IMR-90 (cell line): ENCODE measurements at regions not wholly inside any gene's neighbourhood (a gene's known extent, or its start where the extent isn't known, plus 50 kb on each side); places are given as distances from the start of the nearest gene placed in this dataset.

Experiments used
- ATAC-seq: fragments of 200-7000 bp; cut with Tn5 transposase; 2 replicates; pipeline ENCODE4 v1.9.1; 2020; ENCODE audit warnings: low read depth, mild to moderate bottlenecking, moderate library complexity
- BruUV-seq: library from RNA; stranded (reverse); fragments of 400-500 nt; replicated peaks from 2 replicates; lab custom pipeline; 2021; lab: Mats Ljungman, UMichigan
- CTCF ChIA-PET: fragments of 300-600 bp; formaldehyde crosslinking; extraction: SDS; loops from one replicate; lab custom pipeline; 2021; ENCODE audit warnings: antibody characterized with exemption; lab: Yijun Ruan, JAX
- POLR2A ChIA-PET: fragments of 300-600 bp; sonication (Branson Sonifier 250); formaldehyde crosslinking; loops from one replicate; lab custom pipeline; 2022; ENCODE audit warnings: antibody characterized with exemption; ENCODE audit not compliant: unreplicated experiment; lab: Charles Lee
- DNase-seq: peaks from one replicate; pipeline ENCODE4 v3.0.0; 2013
- H2AFZ ChIP-seq: replicated peaks from 2 replicates; pipeline ENCODE3; 2013; ENCODE audit warnings: low read length, mild to moderate bottlenecking; ENCODE audit not compliant: poor library complexity
- H2AK5ac ChIP-seq: 2 replicates; pipeline ENCODE4 v1.6.1; 2013; ENCODE audit warnings: low read depth, low read length, inconsistent platforms
- H2AK9ac ChIP-seq: replicated peaks from 2 replicates; pipeline ENCODE3; 2013; ENCODE audit warnings: mild to moderate bottlenecking, low read depth, low read length, moderate library complexity; ENCODE audit not compliant: poor library complexity
- H2BK120ac ChIP-seq: 2 replicates; pipeline ENCODE4 v1.6.1; 2013; ENCODE audit warnings: low read depth, low read length, inconsistent platforms
- H2BK15ac ChIP-seq: 3 replicates; pipeline ENCODE4 v1.6.1; 2013; ENCODE audit warnings: low read depth, low read length, inconsistent platforms
- H2BK20ac ChIP-seq: 2 replicates; pipeline ENCODE4 v1.6.1; 2013; ENCODE audit warnings: low read depth, mild to moderate bottlenecking, inconsistent platforms, low read length, moderate library complexity
- H2BK5ac ChIP-seq: 2 replicates; pipeline ENCODE4 v1.6.1; 2013; ENCODE audit warnings: mild to moderate bottlenecking, low read depth, low read length, inconsistent platforms; ENCODE audit not compliant: poor library complexity, severe bottlenecking
- H3K14ac ChIP-seq: replicated peaks from 2 replicates; pipeline ENCODE4 v1.6.1; 2013; ENCODE audit warnings: low read depth, low read length, inconsistent platforms
- H3K18ac ChIP-seq: 2 replicates; pipeline ENCODE4 v1.6.1; 2013; ENCODE audit warnings: low read depth, low read length, control low read depth
- H3K23ac ChIP-seq: 2 replicates; pipeline ENCODE4 v1.6.1; 2013; ENCODE audit warnings: low read depth, low read length, inconsistent platforms
- H3K27ac ChIP-seq: 2 replicates; pipeline ENCODE4 v1.5.1; 2013; ENCODE audit warnings: mild to moderate bottlenecking, control low read depth, low read length; ENCODE audit not compliant: insufficient read depth
- H3K27me3 ChIP-seq: 2 replicates; pipeline ENCODE4 v1.6.1; 2013; ENCODE audit warnings: low read length; ENCODE audit not compliant: control insufficient read depth, insufficient read depth
- H3K36me3 ChIP-seq: 2 replicates; pipeline ENCODE4 v1.6.1; 2013; ENCODE audit warnings: low read length, mixed read lengths; ENCODE audit not compliant: control insufficient read depth, insufficient read depth
- H3K4ac ChIP-seq: 2 replicates; pipeline ENCODE4 v1.6.1; 2013; ENCODE audit warnings: low read depth, low read length, inconsistent platforms
- H3K4me1 ChIP-seq: 2 replicates; pipeline ENCODE4 v1.6.1; 2013; ENCODE audit warnings: low read length, mixed read lengths; ENCODE audit not compliant: control insufficient read depth, insufficient read depth
- H3K4me2 ChIP-seq: 2 replicates; pipeline ENCODE4 v1.6.1; 2013; ENCODE audit warnings: low read depth, mild to moderate bottlenecking, control low read depth, low read length, moderate library complexity
- H3K4me3 ChIP-seq: 2 replicates; pipeline ENCODE4 v1.5.1; 2013; ENCODE audit warnings: low read depth, mild to moderate bottlenecking, control low read depth, low read length, moderate library complexity; ENCODE audit not compliant: insufficient read depth
- H3K56ac ChIP-seq: 2 replicates; pipeline ENCODE4 v1.6.1; 2013; ENCODE audit warnings: low read length, inconsistent platforms; ENCODE audit not compliant: insufficient read depth; ENCODE audit errors: extremely low read depth
- H3K79me1 ChIP-seq, 2 experiments: 2 replicates each; pipeline ENCODE4 v1.6.1; 2013; ENCODE audit warnings: low read length in 2 of 2, inconsistent platforms in 1 of 2, low read depth in 1 of 2
- H3K9ac ChIP-seq: 2 replicates; pipeline ENCODE4 v1.6.1; 2013; ENCODE audit warnings: low read depth, low read length, control low read depth
- H3K9me1 ChIP-seq: 2 replicates; pipeline ENCODE4 v1.6.1; 2013; ENCODE audit warnings: low read length, inconsistent platforms; ENCODE audit not compliant: insufficient read depth
- H3K9me3 ChIP-seq: 2 replicates; pipeline ENCODE4 v1.6.1; 2013; ENCODE audit warnings: low read length; ENCODE audit not compliant: control insufficient read depth, insufficient read depth
- H4K20me1 ChIP-seq: 2 replicates; pipeline ENCODE4 v1.6.1; 2013; ENCODE audit warnings: low read length, inconsistent platforms; ENCODE audit not compliant: insufficient read depth
- H4K5ac ChIP-seq: 2 replicates; pipeline ENCODE4 v1.6.1; 2013; ENCODE audit warnings: mild to moderate bottlenecking, low read depth, low read length, control low read depth
- H4K8ac ChIP-seq, 2 experiments: 2 replicates each; pipeline ENCODE4 v1.6.1; 2013; ENCODE audit warnings: low read depth in 2 of 2, low read length in 2 of 2, control low read depth in 1 of 2, inconsistent platforms in 1 of 2
- H4K91ac ChIP-seq: 2 replicates; pipeline ENCODE4 v1.6.1; 2013; ENCODE audit warnings: low read depth, low read length, inconsistent platforms; ENCODE audit not compliant: insufficient read depth
- CEBPB ChIP-seq: IDR thresholded peaks from 2 replicates; pipeline ENCODE4 v1.6.1; 2012; ENCODE audit warnings: low read depth, low read length, improper control_type of control experiment
- CTCF ChIP-seq: conservative IDR thresholded peaks from 2 replicates; pipeline ENCODE4 v1.5.1; 2012; ENCODE audit warnings: mild to moderate bottlenecking, low read depth, low read length, improper control_type of control experiment
- MAFK ChIP-seq: IDR thresholded peaks from 2 replicates; pipeline ENCODE4 v1.6.1; 2012; ENCODE audit warnings: low read depth, low read length, improper control_type of control experiment
- MXI1 ChIP-seq: IDR thresholded peaks from 2 replicates; pipeline ENCODE4 v1.6.1; 2012; ENCODE audit warnings: low read depth, mild to moderate bottlenecking, low read length, moderate library complexity, borderline replicate concordance
- RCOR1 ChIP-seq: IDR thresholded peaks from 2 replicates; pipeline ENCODE4 v1.6.1; 2012; ENCODE audit warnings: mild to moderate bottlenecking, low read length, improper control_type of control experiment; ENCODE audit not compliant: insufficient replicate concordance
- dilution Hi-C: fragments of 300-500 bp; cut with HindIII; formaldehyde crosslinking; loops from one replicate; pipeline ENCODE4 v1.14.3; 2018; ENCODE audit warnings: low sequenced_read_pairs; ENCODE audit not compliant: unreplicated experiment
- in situ Hi-C: fragments of 300-500 bp; cut with MboI; formaldehyde crosslinking; loops from 3 replicates; pipeline ENCODE4 v1.14.3; 2019; ENCODE audit warnings: low sequenced_read_pairs, inconsistent platforms, mixed read lengths
- intact Hi-C: fragments of 100-400 bp; cut with micrococcal nuclease; formaldehyde crosslinking; loops from 2 replicates; pipeline ENCODE4 v1.10.0; 2022

DNA sequence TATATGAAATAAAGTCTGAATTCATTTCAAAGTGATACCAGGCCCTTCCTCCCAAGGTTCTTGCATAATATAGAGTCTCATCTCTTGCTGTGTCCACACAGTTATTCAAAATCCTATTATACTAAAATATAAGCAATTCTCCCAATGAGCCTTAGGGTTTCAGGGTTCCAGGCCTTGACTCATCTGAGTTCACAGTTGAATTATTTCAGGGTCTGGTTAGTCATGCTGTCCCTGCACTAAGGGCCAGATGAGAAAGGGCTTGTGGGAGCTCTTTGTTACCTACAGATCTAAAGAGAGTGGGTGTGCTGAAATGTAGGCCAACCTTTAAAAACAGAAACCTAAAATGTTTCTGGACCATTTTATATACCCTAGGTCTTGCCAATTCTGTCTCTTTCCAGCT lies 337.5 kb upstream of the LRRC7 start:
- TF ChIP-seq CTCF, result no peak
- TF ChIP-seq MAFK, result no peak
- no peak for TF ChIP-seq CEBPB
- no peak for TF ChIP-seq RCOR1
- no peak for TF ChIP-seq MXI1
- ATAC-seq (no peak), DNase-seq (no peak)
- Histone ChIP-seq H3K4me2 (no peak overlapping the region), H3K14ac (no peak overlapping the region), H2BK15ac (no peak overlapping the region), H2AK5ac (no peak overlapping the region), H2BK20ac (no peak overlapping the region), H3K18ac (no peak overlapping the region), H3K4me3 (no peak overlapping the region), H4K20me1 (no peaks in the 10 kb centered on the region), H3K9me1 (no peaks in the 10 kb centered on the region), H3K23ac (no peak overlapping the region), H3K27me3 (no peaks in the 10 kb centered on the region), H3K79me1 (no peaks in the 10 kb centered on the region), H3K36me3 (no peaks in the 10 kb centered on the region), H2AK9ac (no peak overlapping the region), H3K9ac (no peak overlapping the region), H3K4me1 (no peaks in the 10 kb centered on the region), H2BK5ac (no peak overlapping the region), H3K9me3 (no peaks in the 10 kb centered on the region), H4K5ac (no peak overlapping the region), H3K4ac (no peak overlapping the region), H4K91ac (no peak overlapping the region), H4K8ac (no peak overlapping the region), H3K56ac (no peak overlapping the region), H2BK120ac (no peak overlapping the region), H3K27ac (no peak overlapping the region), H2AFZ (no peak overlapping the region)
- ChIA-PET POLR2A (no interaction called here), CTCF (interaction anchor here (0.9 kb wide), 1 partner anchor 11 kb away, joined by 3 read pairs; no protein-coding TSS in a partner anchor)
- BruUV-seq, result no TSS peak
- in situ Hi-C loops (no loop called here), intact Hi-C loops (no loop called here), dilution Hi-C loops (no loop called here)
